ENCODE measurements at regions not wholly inside any gene's neighbourhood (a gene's known extent, or its start where the extent isn't known, plus 50 kb on each side); places are given as distances from the start of the nearest gene placed in this dataset.

DNA sequence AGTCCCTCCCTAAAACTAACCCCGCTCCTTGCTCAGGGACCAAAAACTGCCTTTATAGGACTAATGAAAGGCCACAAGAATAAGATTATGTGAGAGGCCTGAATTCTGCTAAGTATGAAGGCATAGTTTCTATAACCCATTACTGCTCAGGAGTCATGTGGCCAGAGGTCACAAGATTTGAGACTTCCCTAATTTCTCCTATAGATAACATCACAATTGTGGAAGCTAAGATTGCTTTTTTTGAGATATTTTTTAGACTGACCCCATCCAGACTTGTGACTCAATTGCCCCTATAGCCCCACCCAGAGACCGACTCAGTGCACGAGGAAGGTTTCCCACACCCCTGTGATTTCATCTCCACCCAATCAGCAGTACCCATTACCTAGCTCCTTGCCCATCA lies 504.1 kb upstream of the GOT2 start (continued):
- TF ChIP-seq ZSCAN29 (IDR thresholded peaks at IDR 0.05) (no peak), ATF7 (IDR thresholded peaks at IDR 0.05; ENCODE audit: low read depth) (no peak), TCF7 (IDR thresholded peaks at IDR 0.05; ENCODE audit: borderline replicate concordance) (no peak), SUZ12 (IDR thresholded peaks at IDR 0.05; ENCODE audit: unreplicated experiment) (no peak), RFX5 (IDR thresholded peaks at IDR 0.05; ENCODE audit: low read depth, low read length) (no peak), MYB (IDR thresholded peaks at IDR 0.05; ENCODE audit: borderline replicate concordance, low read depth, low read length) (no peak)
- TF ChIP-seq, protein P1, sequence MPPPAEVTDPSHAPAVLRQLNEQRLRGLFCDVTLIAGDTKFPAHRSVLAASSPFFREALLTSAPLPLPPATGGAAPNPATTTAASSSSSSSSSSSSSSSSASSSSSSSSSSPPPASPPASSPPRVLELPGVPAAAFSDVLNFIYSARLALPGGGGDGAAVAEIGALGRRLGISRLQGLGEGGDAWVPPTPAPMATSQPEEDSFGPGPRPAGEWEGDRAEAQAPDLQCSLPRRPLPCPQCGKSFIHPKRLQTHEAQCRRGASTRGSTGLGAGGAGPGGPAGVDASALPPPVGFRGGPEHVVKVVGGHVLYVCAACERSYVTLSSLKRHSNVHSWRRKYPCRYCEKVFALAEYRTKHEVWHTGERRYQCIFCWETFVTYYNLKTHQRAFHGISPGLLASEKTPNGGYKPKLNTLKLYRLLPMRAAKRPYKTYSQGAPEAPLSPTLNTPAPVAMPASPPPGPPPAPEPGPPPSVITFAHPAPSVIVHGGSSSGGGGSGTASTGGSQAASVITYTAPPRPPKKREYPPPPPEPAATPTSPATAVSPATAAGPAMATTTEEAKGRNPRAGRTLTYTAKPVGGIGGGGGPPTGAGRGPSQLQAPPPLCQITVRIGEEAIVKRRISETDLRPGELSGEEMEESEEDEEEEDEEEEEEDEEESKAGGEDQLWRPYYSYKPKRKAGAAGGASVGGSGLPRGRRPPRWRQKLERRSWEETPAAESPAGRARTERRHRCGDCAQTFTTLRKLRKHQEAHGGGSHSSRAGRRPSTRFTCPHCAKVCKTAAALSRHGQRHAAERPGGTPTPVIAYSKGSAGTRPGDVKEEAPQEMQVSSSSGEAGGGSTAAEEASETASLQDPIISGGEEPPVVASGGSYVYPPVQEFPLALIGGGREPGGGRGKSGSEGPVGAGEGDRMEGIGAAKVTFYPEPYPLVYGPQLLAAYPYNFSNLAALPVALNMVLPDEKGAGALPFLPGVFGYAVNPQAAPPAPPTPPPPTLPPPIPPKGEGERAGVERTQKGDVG (CRISPR knock-in tag; IDR thresholded peaks at IDR 0.05) = no peak

DNA sequence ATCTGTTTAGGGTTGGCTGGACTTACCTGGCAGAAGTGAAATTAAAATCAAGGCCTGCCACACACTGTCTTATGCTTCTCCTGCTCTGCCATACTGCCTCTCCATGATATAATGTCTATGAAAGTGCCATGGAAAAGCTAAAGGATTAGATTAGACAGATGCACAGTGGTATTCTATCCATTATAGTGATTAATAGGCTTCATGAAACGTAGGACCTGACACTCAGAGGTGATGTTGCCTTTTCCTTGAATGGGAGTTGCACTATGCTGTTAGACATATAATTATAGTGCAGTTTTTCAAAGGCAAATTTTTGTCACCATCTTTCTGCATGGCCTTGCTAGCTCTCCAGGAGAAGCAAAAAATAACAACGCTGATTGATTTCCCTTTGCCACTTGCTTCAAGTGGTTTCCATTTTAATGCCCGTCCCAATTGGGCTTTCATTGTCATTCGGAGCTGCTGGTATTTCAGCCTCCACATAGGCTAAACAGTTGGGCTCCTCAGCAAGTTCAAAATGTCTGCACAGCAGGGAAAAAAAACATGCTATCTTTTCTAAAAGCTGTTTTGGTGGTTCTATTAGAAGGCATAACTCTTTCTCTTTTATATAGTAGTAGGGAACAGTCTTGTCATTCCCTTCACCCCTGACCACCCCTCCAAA lies 502.8 kb upstream of the GOT2 start:
- Histone ChIP-seq H3K9ac (ENCODE audit: control insufficient read depth, insufficient read depth, low read length) (no peak overlapping the region), H3K4me3 (no peak overlapping the region), H3K36me3 (ENCODE audit: control insufficient read depth in 2 of 2, insufficient read depth in 2 of 2, low read length in 1 of 2) (no peaks in the 10 kb centered on the region), H3K79me2 (ENCODE audit: control insufficient read depth, insufficient read depth, low read length) (no peaks in the 10 kb centered on the region), H3K4me2 (ENCODE audit: control insufficient read depth, insufficient read depth) (no peak overlapping the region), H3K9me3 (replicated peaks; ENCODE audit: control insufficient read depth, insufficient read depth, low read length) (no peaks in the 10 kb centered on the region), H3K27ac (ENCODE audit: control insufficient read depth, insufficient read depth) (no peak overlapping the region), H2AFZ (ENCODE audit: control insufficient read depth, low read depth, low read length) (no peak overlapping the region), H3K27me3 (replicated peaks in 1 of 2; ENCODE audit: control insufficient read depth in 2 of 2, insufficient read depth in 2 of 2, low read length in 1 of 2) (no peaks in the 10 kb centered on the region), H4K20me1 (ENCODE audit: control insufficient read depth, insufficient read depth) (no peaks in the 10 kb centered on the region), H3K4me1 (ENCODE audit: control insufficient read depth, insufficient read depth, low read length) (no peaks in the 10 kb centered on the region)
- RAD21 ChIA-PET (ENCODE audit: unreplicated experiment) = no interaction called here
- no peak for ATAC-seq
- in situ Hi-C loops (cut with MboI) = no loop called here
- no peak for DNase-seq (ENCODE audit: low read depth, low spot score)
- intact Hi-C loops (cut with micrococcal nuclease; ENCODE audit: unreplicated experiment) = no loop called here
- 3% methylated on average over 4 of the region's 4 CpGs for whole genome bisulfite sequencing (ENCODE audit: insufficient coverage, insufficient replicate concordance, low lambda C conversion rate, missing lambda C conversion rate)
- no TSS peak for BruUV-seq (replicated peaks)
- SMC1A ChIA-PET (ENCODE audit: uncharacterized antibody, unreplicated experiment) = no interaction called here
- CTCF ChIA-PET = no interaction called here
- POLR2A ChIA-PET = no interaction called here
- FAIRE-seq = no peak
- TF ChIP-seq HDGF (IDR thresholded peaks at IDR 0.05) = no peak
- TF ChIP-seq POU2F2 (IDR thresholded peaks at IDR 0.05; ENCODE audit: borderline replicate concordance, low read depth, low read length) = no peak
- TF ChIP-seq, protein P2, sequence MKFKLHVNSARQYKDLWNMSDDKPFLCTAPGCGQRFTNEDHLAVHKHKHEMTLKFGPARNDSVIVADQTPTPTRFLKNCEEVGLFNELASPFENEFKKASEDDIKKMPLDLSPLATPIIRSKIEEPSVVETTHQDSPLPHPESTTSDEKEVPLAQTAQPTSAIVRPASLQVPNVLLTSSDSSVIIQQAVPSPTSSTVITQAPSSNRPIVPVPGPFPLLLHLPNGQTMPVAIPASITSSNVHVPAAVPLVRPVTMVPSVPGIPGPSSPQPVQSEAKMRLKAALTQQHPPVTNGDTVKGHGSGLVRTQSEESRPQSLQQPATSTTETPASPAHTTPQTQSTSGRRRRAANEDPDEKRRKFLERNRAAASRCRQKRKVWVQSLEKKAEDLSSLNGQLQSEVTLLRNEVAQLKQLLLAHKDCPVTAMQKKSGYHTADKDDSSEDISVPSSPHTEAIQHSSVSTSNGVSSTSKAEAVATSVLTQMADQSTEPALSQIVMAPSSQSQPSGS (IDR thresholded peaks at IDR 0.05; ENCODE audit: low read length) = no peak
- TF ChIP-seq YBX1 (IDR thresholded peaks at IDR 0.05) = no peak
- TF ChIP-seq EP300 (IDR thresholded peaks at IDR 0.05; ENCODE audit: borderline replicate concordance in 1 of 2, control insufficient read depth in 1 of 2, low read depth in 2 of 2, low read length in 2 of 2) = no peak
- TF ChIP-seq, protein P3, sequence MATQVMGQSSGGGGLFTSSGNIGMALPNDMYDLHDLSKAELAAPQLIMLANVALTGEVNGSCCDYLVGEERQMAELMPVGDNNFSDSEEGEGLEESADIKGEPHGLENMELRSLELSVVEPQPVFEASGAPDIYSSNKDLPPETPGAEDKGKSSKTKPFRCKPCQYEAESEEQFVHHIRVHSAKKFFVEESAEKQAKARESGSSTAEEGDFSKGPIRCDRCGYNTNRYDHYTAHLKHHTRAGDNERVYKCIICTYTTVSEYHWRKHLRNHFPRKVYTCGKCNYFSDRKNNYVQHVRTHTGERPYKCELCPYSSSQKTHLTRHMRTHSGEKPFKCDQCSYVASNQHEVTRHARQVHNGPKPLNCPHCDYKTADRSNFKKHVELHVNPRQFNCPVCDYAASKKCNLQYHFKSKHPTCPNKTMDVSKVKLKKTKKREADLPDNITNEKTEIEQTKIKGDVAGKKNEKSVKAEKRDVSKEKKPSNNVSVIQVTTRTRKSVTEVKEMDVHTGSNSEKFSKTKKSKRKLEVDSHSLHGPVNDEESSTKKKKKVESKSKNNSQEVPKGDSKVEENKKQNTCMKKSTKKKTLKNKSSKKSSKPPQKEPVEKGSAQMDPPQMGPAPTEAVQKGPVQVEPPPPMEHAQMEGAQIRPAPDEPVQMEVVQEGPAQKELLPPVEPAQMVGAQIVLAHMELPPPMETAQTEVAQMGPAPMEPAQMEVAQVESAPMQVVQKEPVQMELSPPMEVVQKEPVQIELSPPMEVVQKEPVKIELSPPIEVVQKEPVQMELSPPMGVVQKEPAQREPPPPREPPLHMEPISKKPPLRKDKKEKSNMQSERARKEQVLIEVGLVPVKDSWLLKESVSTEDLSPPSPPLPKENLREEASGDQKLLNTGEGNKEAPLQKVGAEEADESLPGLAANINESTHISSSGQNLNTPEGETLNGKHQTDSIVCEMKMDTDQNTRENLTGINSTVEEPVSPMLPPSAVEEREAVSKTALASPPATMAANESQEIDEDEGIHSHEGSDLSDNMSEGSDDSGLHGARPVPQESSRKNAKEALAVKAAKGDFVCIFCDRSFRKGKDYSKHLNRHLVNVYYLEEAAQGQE (IDR thresholded peaks at IDR 0.05; ENCODE audit: low read depth, low read length) = no peak
- TF ChIP-seq CEBPB (IDR thresholded peaks at IDR 0.05; ENCODE audit: borderline replicate concordance in 1 of 2, low read depth in 2 of 2, low read length in 2 of 2) = no peak
- no peak for TF ChIP-seq TCF12 (IDR thresholded peaks at IDR 0.05; ENCODE audit: low read depth, low read length)
- TF ChIP-seq POLR2AphosphoS2 (IDR thresholded peaks at IDR 0.05; ENCODE audit: low read depth, low read length) = no peak
